SK-N-SH (cell line): ENCODE measurements at regions not wholly inside any gene's neighbourhood (a gene's known extent, or its start where the extent isn't known, plus 50 kb on each side); places are given as distances from the start of the nearest gene placed in this dataset.

ENCODE experiments used
- CTCF ChIA-PET: fragments of 300-600, 350-600 bp; formaldehyde crosslinking; extraction: SDS; loops from one replicate; lab custom pipeline; 2021; lab: Yijun Ruan, JAX
- POLR2A ChIA-PET: fragments of 350-600 bp; sonication (Branson Sonifier 250); formaldehyde crosslinking; extraction: SDS; loops from one replicate; lab custom pipeline; 2020; ENCODE audit warnings: antibody characterized with exemption, inconsistent platforms; lab: Yijun Ruan, JAX
- DNase-seq: peaks from one replicate; pipeline ENCODE4 v3.0.0; 2012
- H2AFZ ChIP-seq: fragments of 200-600 bp; sonication (generic); 2 replicates; pipeline ENCODE4 v1.8.1; 2016; ENCODE audit warnings: antibody characterized with exemption, mild to moderate bottlenecking, low read depth
- H3F3A ChIP-seq: fragments of 200-600 bp; sonication (generic); replicated peaks from 2 replicates; pipeline ENCODE3; 2016; ENCODE audit warnings: antibody characterized with exemption, mild to moderate bottlenecking; ENCODE audit not compliant: insufficient read depth
- H3K27ac ChIP-seq, 2 experiments: fragments of 200-500 bp in 1 of 2; fragments of 200-600 bp in 1 of 2; sonication (Bioruptor generic) in 1 of 2; sonication (generic), shearing (Covaris generic) in 1 of 2; 2 replicates each; pipeline versions ENCODE4 v1.5.1 to v1.6.1; 2014 to 2016; ENCODE audit warnings: low read depth in 2 of 2, inconsistent platforms in 1 of 2, low read length in 1 of 2, mild to moderate bottlenecking in 1 of 2, mixed read lengths in 1 of 2
- H3K27me3 ChIP-seq: fragments of 200-600 bp; sonication (generic), shearing (Covaris generic); 2 replicates; pipeline ENCODE4 v1.6.1; 2016; ENCODE audit warnings: mixed run types; ENCODE audit not compliant: insufficient read depth
- H3K36me3 ChIP-seq, 2 experiments: fragments of 200-500 bp in 1 of 2; fragments of 200-600 bp in 1 of 2; sonication (Bioruptor generic) in 1 of 2; sonication (generic) in 1 of 2; replicated peaks in 1 of 2; 2 replicates each; pipeline versions ENCODE3 to v1.5.1; 2014 to 2016; ENCODE audit warnings: low read length in 1 of 2, mild to moderate bottlenecking in 1 of 2; ENCODE audit not compliant: insufficient read depth in 2 of 2, control insufficient read depth in 1 of 2
- H3K4me1 ChIP-seq, 2 experiments: fragments of 200-500 bp in 1 of 2; fragments of 200-600 bp in 1 of 2; sonication (Bioruptor generic) in 1 of 2; sonication (generic), shearing (Covaris generic) in 1 of 2; 2 replicates each; pipeline versions ENCODE4 v1.5.1 to v1.6.1; 2014 to 2016; ENCODE audit warnings: low read depth in 1 of 2, low read length in 1 of 2, mixed run types in 1 of 2; ENCODE audit not compliant: insufficient read depth in 2 of 2, control insufficient read depth in 1 of 2
- H3K4me2 ChIP-seq: fragments of 200-600 bp; sonication (generic), shearing (Covaris generic); 2 replicates; pipeline ENCODE4 v1.6.1; 2017; ENCODE audit warnings: mixed run types
- H3K4me3 ChIP-seq, 2 experiments: fragments of 200-500 bp in 1 of 2; fragments of 200-600 bp in 1 of 2; sonication (Bioruptor generic) in 1 of 2; sonication (generic), shearing (Covaris generic) in 1 of 2; 2 replicates each; pipeline versions ENCODE4 v1.5.1 to v1.8.1; 2014 to 2016; ENCODE audit warnings: low read depth in 2 of 2, inconsistent platforms in 1 of 2, low read length in 1 of 2, mild to moderate bottlenecking in 1 of 2, mixed read lengths in 1 of 2, moderate library complexity in 1 of 2
- H3K79me2 ChIP-seq: fragments of 200-600 bp; sonication (generic); 2 replicates; pipeline ENCODE4 v1.8.1; 2017; ENCODE audit warnings: mild to moderate bottlenecking; ENCODE audit not compliant: insufficient read depth
- H3K9ac ChIP-seq: fragments of 200-600 bp; sonication (generic); 2 replicates; pipeline ENCODE4 v1.6.1; 2017; ENCODE audit warnings: mixed run types
- H3K9me2 ChIP-seq: fragments of 200-600 bp; sonication (generic); 2 replicates; pipeline ENCODE4 v1.6.1; 2017; ENCODE audit warnings: mixed run types
- H3K9me3 ChIP-seq: fragments of 200-600 bp; sonication (generic); 2 replicates; pipeline ENCODE4 v1.6.1; 2017; ENCODE audit warnings: mixed run types, mild to moderate bottlenecking, moderate library complexity
- H4K20me1 ChIP-seq: fragments of 200-600 bp; sonication (generic); 2 replicates; pipeline ENCODE4 v1.6.1; 2017; ENCODE audit warnings: mild to moderate bottlenecking, mixed run types; ENCODE audit not compliant: insufficient read depth
- CHD2 ChIP-seq: fragments of 150-350 bp; IDR thresholded peaks from 2 replicates; pipeline ENCODE4 v1.6.1; 2018; ENCODE audit warnings: low read length; ENCODE audit not compliant: partially characterized antibody
- CTCF ChIP-seq: fragments of 200-600 bp; sonication (generic); IDR thresholded peaks from 2 replicates; pipeline ENCODE4 v1.6.1; 2017; ENCODE audit warnings: antibody characterized with exemption, mild to moderate bottlenecking, moderate library complexity
- ELF1 ChIP-seq: IDR thresholded peaks from 2 replicates; pipeline ENCODE4 v1.4.0; 2012
- EP300 ChIP-seq, 2 experiments: IDR thresholded peaks; 2 replicates each; pipeline versions ENCODE4 v1.4.0 to v1.6.1; 2012; ENCODE audit warnings: borderline replicate concordance in 1 of 2, low read depth in 1 of 2, low read length in 1 of 2
- FOSL2 ChIP-seq: IDR thresholded peaks from 2 replicates; pipeline ENCODE4 v1.4.0; 2012; ENCODE audit warnings: low read depth, mild to moderate bottlenecking, moderate library complexity, borderline replicate concordance
- FOXJ3 ChIP-seq: sonication (generic); formaldehyde crosslinking; IDR thresholded peaks from 2 replicates; pipeline ENCODE4 v1.5.1; 2020; ENCODE audit warnings: mild to moderate bottlenecking, missing genetic modification reagents
- GABPA ChIP-seq: IDR thresholded peaks from 2 replicates; pipeline ENCODE4 v1.4.0; 2012; ENCODE audit warnings: low read depth, mild to moderate bottlenecking
- GATA2 ChIP-seq: sonication (generic); formaldehyde crosslinking; IDR thresholded peaks from 2 replicates; pipeline ENCODE4 v1.5.0; 2020; ENCODE audit warnings: mild to moderate bottlenecking, missing genetic modification reagents
- JUND ChIP-seq: IDR thresholded peaks from 2 replicates; pipeline ENCODE4 v1.4.0; 2012
- NFIC ChIP-seq: IDR thresholded peaks from 2 replicates; pipeline ENCODE4 v1.4.0; 2012; ENCODE audit warnings: borderline replicate concordance
- PBX3 ChIP-seq: IDR thresholded peaks from 2 replicates; pipeline ENCODE4; 2012
- POLR2AphosphoS5 ChIP-seq: IDR thresholded peaks from 2 replicates; pipeline ENCODE4 v1.6.1; 2012; ENCODE audit warnings: low read depth, low read length
- RCOR1 ChIP-seq: fragments of 150-350 bp; IDR thresholded peaks from 2 replicates; pipeline ENCODE4 v1.6.1; 2017; ENCODE audit warnings: antibody characterized with exemption, low read length
- REST ChIP-seq: IDR thresholded peaks from 2 replicates; pipeline ENCODE4 v1.6.1; 2012; ENCODE audit warnings: mild to moderate bottlenecking, low read depth, low read length, moderate library complexity
- RFX5 ChIP-seq: IDR thresholded peaks from 2 replicates; pipeline ENCODE4 v1.6.1; 2012; ENCODE audit warnings: mild to moderate bottlenecking, improper control_type of control experiment, low read length
- RXRA ChIP-seq: IDR thresholded peaks from 2 replicates; pipeline ENCODE4 v1.4.0; 2012; ENCODE audit warnings: low read depth, mild to moderate bottlenecking, borderline replicate concordance
- SIN3A ChIP-seq: IDR thresholded peaks from 2 replicates; pipeline ENCODE4 v1.6.1; 2012; ENCODE audit warnings: low read depth, mild to moderate bottlenecking, low read length, moderate library complexity, borderline replicate concordance
- TAF1 ChIP-seq: IDR thresholded peaks from 2 replicates; pipeline ENCODE4 v1.6.1; 2012; ENCODE audit warnings: low read depth, mild to moderate bottlenecking, low read length, moderate library complexity, borderline replicate concordance
- TCF12 ChIP-seq: IDR thresholded peaks from 2 replicates; pipeline ENCODE4 v1.4.0; 2012
- USF1 ChIP-seq: IDR thresholded peaks from 2 replicates; pipeline ENCODE4 v1.4.0; 2012; ENCODE audit warnings: low read depth, borderline replicate concordance
- YY1 ChIP-seq: IDR thresholded peaks from 2 replicates; pipeline ENCODE4 v1.4.0; 2012; ENCODE audit warnings: low read depth, mild to moderate bottlenecking
- WGBS: methylation state at CpG from one replicate; pipeline ENCODE4 v1.1.6; 2017; ENCODE audit warnings: low lambda C conversion rate; 5-methylcytosine and 5-hydroxymethylcytosine counted together

- no peak for TF ChIP-seq USF1
- no peak for TF ChIP-seq PBX3
- TF ChIP-seq TCF12 = no peak
- no peak for TF ChIP-seq EP300 (IDR thresholded peaks at IDR 0.05; ENCODE audit: borderline replicate concordance in 1 of 2, low read depth in 1 of 2, low read length in 1 of 2)
- TF ChIP-seq GATA2 (CRISPR knock-in tag) = no peak
These were observed 1187.3 kb upstream of the TMEM132C start (continued) for GRCh38 chr12:127079636-127080035.

GRCh38 chr12:127081058-127081457, 1185.9 kb upstream of the TMEM132C start:
- WGBS = 84% methylated on average over 2 of the region's 2 CpGs
- Histone ChIP-seq H4K20me1 (no peaks in the 10 kb centered on the region), H3K9me2 (no peaks in the 10 kb centered on the region), H3F3A (no peaks in the 10 kb centered on the region), H3K27ac (no peak overlapping the region), H3K9me3 (no peaks in the 10 kb centered on the region; the same call in 1 of the 2 replicates), H3K27me3 (no peaks in the 10 kb centered on the region), H3K4me3 (no peak overlapping the region), H3K9ac (no peak overlapping the region), H3K79me2 (no peaks in the 10 kb centered on the region), H3K4me1 (no peaks in the 10 kb centered on the region; a peak in 1 of 4 replicates), H3K4me2 (no peak overlapping the region), H3K36me3 (no peaks in the 10 kb centered on the region)
- ChIA-PET POLR2A (no interaction called here), CTCF (interaction anchor here (1.7 kb wide), 1 partner anchor 13 kb away, joined by 4 read pairs; no protein-coding TSS in a partner anchor)
- TF ChIP-seq FOXJ3 (CRISPR knock-in tag) (no peak), RCOR1 (no peak), FOSL2 (no peak), YY1 (no peak), JUND (no peak), REST (no peak), POLR2AphosphoS5 (no peak), TAF1 (no peak), CHD2 (no peak), GABPA (no peak), TCF12 (no peak), PBX3 (no peak), RXRA (no peak), ELF1 (no peak), SIN3A (no peak), NFIC (no peak), CTCF (no peak), RFX5 (no peak)
- TF ChIP-seq, all 33 proteins: peak for 0
- no peak overlapping the region for H2AFZ ChIP-seq
- DNase-seq = no peak
